Fibroblast of lung (primary cell): ENCODE measurements at regions not wholly inside any gene's neighbourhood (a gene's known extent, or its start where the extent isn't known, plus 50 kb on each side); places are given as distances from the start of the nearest gene placed in this dataset.

ENCODE experiments used
- EZH2 ChIP-seq: IDR thresholded peaks from 2 replicates; pipeline ENCODE4 v1.5.1; 2012; ENCODE audit warnings: low read length, control low read depth, mild to moderate bottlenecking; ENCODE audit errors: missing control alignments
- TF ChIP-seq, protein P1 (sequence below), 2 donors: IDR thresholded peaks in 1 of 2; conservative IDR thresholded peaks in 1 of 2; 1 replicate in 1 of 2; 2 replicates in 1 of 2; pipeline ENCODE4 v1.5.1; 2011 to 2012; ENCODE audit warnings: low read length in 2 of 2, control low read depth in 1 of 2, inconsistent platforms in 1 of 2, low read depth in 1 of 2, mild to moderate bottlenecking in 1 of 2

DNA sequence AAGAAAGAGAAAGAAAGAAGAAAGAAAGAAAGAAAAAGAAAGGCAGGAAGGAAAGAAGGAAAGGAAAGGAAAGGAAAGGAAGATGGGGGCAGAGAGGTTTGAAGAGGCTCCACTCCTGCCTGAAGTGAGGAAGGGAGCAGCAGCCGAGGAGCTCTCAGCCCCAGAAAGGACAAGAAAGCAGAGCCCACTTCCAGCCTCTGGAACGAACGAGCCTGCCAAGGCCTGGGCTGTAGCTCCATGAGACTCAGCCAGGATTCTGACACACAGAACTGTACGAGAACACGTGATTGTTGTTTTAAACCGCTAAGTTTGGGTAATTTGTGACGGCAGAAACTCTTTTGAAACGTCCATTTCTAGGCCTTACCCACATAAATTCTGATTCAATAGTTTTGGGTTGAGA lies 69.5 kb downstream of the TTLL2 start:
- no peak for TF ChIP-seq EZH2
- TF ChIP-seq, protein P1, sequence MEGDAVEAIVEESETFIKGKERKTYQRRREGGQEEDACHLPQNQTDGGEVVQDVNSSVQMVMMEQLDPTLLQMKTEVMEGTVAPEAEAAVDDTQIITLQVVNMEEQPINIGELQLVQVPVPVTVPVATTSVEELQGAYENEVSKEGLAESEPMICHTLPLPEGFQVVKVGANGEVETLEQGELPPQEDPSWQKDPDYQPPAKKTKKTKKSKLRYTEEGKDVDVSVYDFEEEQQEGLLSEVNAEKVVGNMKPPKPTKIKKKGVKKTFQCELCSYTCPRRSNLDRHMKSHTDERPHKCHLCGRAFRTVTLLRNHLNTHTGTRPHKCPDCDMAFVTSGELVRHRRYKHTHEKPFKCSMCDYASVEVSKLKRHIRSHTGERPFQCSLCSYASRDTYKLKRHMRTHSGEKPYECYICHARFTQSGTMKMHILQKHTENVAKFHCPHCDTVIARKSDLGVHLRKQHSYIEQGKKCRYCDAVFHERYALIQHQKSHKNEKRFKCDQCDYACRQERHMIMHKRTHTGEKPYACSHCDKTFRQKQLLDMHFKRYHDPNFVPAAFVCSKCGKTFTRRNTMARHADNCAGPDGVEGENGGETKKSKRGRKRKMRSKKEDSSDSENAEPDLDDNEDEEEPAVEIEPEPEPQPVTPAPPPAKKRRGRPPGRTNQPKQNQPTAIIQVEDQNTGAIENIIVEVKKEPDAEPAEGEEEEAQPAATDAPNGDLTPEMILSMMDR (conservative IDR thresholded peaks at IDR 0.05 in 1 of 2, IDR thresholded peaks at IDR 0.05 in 1 of 2; ENCODE audit: low read depth in 1 of 2, low read length in 2 of 2), result no peak
